ENCODE measurements at regions not wholly inside any gene's neighbourhood (a gene's known extent, or its start where the extent isn't known, plus 50 kb on each side); places are given as distances from the start of the nearest gene placed in this dataset.

DNA sequence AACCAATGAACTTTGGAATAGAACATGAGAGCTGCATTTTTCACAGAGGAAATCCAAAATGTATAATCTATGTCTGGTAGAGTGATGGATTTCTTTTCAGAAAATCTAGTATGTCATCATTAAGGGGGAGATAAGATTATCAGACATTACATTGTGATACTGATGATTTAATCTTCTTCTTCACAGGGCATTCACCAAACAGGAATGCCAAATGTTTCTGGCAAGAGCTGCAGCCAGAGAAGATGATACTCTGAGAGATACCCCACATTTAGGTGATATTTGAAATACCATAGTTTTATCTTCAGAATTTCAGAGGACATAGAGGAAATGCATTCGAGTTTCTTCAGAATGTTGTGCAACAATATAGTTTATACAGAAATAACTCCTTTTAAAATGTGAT lies 1523.7 kb upstream of the ADGRL3 start:
- TF ChIP-seq ZNF589 (CRISPR knock-in tag; conservative IDR thresholded peaks at IDR 0.05) (no peak), FOSL1 (CRISPR knock-in tag; IDR thresholded peaks at IDR 0.05; ENCODE audit: borderline replicate concordance) (no peak), ZNF430 (CRISPR knock-in tag; IDR thresholded peaks at IDR 0.05) (no peak)
- TF ChIP-seq, protein P1, sequence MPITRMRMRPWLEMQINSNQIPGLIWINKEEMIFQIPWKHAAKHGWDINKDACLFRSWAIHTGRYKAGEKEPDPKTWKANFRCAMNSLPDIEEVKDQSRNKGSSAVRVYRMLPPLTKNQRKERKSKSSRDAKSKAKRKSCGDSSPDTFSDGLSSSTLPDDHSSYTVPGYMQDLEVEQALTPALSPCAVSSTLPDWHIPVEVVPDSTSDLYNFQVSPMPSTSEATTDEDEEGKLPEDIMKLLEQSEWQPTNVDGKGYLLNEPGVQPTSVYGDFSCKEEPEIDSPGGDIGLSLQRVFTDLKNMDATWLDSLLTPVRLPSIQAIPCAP (CRISPR knock-in tag; IDR thresholded peaks at IDR 0.05; ENCODE audit: low read depth) = no peak
